ENCODE measurements at regions not wholly inside any gene's neighbourhood (a gene's known extent, or its start where the extent isn't known, plus 50 kb on each side); places are given as distances from the start of the nearest gene placed in this dataset.

DNA sequence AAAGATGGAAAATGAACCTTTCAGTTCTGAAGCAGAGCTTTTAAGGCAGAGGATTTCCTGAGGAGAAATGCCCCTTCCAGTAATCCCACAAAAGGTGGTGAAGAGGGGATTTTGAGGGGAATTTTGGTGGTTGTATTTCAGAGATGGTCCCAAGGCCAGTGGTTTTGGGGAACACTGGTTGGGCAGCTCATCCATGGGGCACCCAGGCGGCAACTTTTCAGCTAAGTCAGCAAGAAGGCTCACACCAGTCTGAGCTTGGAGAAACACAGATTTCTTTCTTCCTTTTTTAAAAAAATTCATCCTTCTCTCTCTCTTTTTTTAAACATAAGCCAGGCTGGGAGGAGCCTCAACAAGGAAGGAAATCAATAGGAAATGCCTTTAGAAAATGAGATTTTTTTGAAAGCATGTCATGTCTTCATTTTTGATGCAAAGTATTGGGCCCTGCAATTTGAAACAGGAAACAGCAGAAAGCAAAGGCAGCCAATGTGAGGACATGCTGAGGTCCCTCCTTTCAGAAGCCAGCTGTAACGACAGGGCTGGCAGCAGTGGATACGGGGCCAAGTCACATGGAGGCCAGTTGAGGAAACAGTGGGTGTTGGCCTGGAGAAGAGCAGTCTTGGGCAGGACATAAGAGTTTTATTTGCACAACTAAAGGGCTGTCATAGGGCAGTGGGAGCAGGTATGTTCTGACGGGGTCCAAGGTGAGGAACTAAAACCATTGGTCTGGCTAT is 155.3 kb upstream of the KLF4 start:
- no peak for DNase-seq (ENCODE audit: low spot score)

DNA sequence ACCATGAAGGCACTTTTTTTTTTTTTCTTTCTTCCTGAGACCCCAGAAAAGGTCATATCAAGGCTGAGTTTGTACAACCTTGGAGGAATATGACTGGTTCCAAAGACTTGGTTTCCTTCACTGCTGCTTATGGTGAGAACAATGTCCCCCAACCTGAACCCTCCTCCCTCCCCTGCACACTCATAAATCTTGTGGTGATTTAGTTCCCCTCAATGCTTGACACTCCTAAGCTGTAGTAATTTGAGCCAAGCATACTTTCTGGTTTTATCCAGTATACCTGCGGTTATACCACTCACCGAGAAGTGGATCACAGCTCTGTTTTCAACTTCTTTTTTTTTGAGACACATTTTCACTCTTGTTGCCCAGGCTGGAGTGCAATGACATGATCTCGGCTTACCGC is 149.9 kb upstream of the KLF4 start:
- DNase-seq (ENCODE audit: low spot score), result no peak

DNA sequence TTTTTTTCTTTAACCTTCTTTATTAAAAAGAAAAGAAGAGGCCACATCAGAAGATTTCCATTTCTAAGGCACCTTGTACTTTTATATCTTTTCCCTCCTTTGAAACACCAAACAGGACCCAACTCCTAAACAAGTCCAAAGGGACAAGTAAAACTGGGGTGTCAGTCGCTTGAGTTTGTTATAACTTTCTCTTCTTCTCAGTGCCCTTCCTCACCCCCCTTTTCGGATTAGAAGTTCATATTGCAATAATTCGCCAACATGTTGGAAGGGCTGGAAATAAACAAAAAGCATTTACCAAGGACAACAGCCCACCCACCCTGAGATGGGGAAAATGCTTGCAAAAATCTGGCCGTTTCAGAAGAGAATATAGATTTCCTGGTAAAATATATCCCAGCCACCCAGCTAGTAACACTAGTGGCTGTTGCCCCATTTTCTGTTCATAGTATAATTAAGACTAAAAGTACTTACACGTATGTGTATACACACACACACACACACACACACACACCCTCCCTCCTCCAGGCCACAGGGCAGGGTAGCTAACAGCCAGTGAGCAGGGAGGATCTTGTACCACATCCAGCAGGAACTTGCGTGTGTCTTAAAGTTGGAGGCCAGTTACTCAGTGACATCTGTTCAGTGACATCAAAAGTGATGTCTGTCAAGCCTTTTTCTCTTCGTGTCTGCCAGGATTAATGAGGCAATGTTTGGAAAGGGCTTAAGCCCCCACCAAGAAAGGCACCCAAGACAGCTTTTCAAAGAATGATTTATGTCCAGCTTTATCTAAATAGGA is 149.1 kb upstream of the KLF4 start:
- DNase-seq (ENCODE audit: low spot score), result no peak

DNA sequence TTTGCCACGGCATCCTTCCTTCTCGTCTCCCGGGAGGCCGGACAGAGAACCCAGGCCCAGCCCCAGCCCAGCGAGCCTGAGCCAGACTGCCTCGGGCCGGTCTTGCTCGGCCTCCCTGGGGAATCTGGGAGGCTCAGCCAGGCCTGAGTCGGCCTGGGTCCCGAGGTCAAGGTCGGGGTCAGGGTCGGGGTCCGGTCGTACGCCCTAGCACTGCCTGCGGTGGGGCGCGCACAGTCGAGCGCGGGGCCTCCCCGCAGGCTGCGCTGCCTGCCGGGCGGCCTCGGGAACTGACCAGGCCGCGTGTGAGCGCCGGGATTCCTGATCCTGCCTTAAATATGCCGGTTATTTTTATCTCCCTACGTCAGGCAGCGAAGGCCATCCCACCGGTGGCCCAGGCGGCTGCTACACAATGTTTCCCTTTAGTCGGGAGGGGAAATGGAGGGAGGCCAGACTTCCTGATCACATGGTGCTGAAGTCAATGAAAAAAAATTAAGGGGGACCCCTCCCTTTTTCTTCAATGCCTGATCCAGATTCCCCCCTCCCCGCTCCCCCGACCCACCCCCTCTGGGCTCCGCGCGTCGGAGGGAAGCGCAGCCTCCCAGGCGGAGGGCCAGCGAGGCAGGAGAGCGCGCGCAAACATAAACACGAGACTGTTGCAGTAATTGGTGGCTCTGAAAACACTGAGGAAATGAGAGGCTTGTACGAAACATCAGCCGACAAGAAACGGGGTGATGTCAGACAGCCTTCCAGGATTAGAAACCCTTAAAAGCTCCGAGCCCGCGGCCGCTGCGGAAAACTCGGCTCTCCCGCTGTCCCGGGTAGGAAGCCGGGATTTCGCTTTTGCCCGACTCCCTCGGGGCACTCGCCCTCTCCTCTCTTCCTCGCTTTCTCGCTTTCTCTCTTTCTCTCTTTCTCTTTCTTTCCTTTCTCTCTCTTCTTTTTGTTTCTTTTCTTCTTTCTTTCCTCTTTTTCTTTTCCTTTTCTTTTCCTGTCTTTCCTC is 148.2 kb upstream of the KLF4 start:
- no peak for DNase-seq (ENCODE audit: low spot score)

DNA sequence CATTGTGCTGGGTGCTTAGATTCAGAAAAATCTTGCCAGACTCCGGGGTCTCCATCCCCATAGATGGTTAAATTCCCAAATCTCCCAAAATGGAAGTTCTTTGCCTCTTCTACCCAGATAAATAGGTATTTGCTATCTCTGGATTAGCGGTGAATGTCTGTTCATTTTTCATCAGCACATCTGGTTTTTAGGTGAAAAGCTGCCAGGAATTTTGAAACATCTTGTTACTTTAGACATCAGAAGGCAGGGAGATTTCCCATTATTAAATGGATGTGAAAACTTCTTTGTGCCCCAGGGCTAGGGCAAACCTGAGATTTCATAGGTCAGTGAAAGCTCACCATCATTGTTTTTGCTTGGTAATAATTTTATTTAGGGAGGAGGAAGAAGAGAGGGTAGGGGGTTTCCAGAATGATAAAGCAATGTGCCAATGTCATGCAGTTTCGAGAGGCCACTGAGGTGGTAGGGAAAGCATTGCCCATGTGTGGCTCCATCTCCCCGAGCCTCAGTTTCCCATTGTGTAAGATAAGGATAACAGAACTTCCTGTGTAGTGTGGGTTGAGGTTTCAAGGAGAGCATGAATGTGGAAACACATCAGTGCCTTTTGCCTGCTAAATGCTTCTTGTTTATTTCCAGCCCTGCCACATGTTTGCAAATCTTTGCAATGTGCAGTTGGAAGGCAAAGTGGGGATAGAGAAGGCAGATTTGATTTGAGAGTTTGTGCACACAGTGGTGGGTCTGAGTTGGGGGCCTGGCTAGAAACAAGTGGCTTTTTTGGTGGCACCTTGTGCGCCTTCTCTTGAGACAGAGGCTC is 147.2 kb upstream of the KLF4 start:
- DNase-seq (ENCODE audit: low spot score), result no peak

DNA sequence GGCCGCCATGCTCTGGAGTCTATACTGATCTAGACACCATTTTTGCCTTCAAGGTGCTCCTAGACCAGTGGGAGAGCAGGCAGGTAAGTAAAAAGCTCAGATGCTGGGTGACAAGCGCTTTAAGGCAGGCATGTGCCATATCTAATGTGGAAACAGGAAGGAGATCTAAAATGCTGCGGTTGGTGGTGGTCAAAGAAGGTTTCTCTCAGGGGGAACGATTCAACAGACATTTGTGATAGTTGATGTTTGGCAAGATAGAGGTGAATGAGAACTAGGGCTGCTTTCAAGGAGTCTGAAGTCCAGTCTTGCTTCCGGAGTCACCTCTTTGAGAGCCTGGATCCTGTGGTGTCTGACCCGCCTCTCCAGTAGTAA is 146.2 kb upstream of the KLF4 start:
- no peak for DNase-seq (ENCODE audit: low spot score)

DNA sequence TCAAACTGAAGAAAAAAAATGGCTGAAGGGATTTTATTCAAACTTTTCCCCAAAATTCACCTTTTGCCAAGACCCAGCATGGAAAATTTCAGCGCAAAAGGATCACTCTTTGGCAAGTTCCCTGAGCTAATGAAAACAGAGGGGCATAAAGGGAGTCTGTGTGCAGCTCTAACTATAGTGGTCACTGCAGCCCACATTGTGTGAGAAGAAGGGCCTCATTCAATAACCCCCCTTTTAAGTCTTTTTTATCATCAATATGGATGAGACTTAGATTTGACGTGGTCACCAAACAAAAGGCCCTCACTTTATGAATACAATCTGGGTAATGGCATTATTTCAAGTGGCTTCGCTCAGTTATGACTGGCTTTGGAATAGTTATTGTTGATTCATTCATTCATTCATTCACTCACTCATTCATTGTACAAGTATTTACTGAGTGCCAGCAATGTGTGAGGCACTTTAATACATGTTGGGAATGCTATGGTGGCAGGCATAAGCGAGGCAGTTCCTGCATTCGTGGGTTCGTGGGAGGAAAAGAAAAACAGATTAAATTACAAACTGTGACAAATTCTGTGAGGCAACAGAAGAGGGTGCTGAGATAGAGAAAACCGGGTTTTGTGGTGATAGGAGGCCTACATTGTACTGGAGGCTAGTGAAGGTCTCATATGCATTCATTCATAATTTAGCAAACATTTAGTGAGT is 145.7 kb upstream of the KLF4 start:
- DNase-seq (ENCODE audit: low spot score), result no peak

DNA sequence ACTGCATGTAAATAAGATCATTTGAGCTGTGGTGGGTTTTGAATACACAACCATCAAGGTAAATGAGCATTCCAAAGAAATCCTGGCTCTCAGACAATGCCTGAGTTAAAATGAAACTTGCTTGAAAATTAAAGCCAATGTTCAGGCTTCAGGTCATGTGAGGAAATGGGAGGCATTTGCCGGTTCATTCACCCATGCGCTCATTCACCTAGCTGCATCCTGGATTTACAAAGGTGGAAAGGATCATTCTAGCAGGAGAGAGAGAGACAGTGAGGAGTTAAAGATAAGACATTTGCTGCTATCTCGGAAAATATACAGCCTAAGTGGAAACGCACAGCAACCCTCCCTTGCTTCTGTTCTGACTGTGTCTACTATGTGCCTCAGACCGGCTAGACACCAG is 143.8 kb upstream of the KLF4 start:
- DNase-seq (ENCODE audit: low spot score), result no peak

DNA sequence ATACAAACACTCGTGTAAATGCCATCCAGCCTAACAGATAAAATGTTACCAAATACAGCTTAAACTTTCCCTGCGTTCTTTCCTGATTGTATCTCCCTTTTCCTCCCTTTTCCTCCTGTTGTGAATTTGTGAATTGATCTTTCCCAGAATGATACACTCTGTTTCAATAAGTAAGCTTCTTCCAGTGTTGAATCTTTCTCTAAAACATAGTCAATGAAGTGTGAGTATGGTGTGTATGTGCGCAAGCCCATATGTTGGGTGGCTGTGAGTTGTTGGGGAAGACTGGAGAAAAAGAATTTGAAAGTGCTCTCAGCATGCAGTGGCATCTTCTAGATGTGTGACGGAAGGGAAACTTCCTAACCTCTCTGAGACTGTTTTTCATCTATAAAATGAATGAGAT is 143.1 kb upstream of the KLF4 start:
- DNase-seq (ENCODE audit: low spot score), result no peak

DNA sequence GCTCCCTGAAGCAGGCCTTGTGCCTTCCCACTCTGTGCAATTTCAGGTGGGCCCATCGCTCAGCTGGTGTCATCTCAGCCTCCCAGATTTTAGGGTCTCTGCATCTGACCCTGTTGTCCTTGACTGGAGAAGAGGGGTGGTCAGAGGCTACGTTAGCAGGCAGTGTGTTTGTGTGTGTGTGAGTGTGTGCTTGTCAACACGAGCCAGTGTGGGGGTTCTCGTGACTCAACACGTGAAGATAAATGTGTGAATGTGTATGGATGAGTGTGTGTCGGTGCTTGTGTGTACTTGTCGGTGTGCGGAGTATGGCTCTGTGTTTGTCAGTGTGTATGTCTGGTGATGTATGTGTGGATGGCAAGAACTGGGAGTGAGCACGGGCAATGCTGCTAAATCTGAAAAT is 142.6 kb upstream of the KLF4 start:
- DNase-seq (ENCODE audit: low spot score), result no peak

DNA sequence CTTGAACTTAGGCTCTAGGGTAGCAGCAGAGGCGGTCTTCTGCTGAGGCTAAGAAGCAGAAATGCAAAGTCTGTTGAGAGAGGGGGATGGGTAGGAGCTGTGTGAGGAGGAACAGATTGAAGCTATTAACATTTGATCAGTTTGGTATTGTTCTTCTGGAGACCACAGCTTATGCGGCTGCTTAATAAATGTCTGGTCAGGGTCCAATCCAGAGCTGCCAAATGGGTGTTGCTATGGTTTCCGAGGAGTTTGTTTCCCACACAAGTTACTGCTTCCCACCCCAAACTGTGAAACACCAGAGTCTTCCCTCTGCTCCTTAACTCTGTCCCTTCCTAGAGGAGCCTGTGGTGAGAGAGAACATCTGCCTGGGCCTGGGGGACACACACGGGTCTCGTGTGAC is 142.2 kb upstream of the KLF4 start:
- no peak for DNase-seq (ENCODE audit: low spot score)

DNA sequence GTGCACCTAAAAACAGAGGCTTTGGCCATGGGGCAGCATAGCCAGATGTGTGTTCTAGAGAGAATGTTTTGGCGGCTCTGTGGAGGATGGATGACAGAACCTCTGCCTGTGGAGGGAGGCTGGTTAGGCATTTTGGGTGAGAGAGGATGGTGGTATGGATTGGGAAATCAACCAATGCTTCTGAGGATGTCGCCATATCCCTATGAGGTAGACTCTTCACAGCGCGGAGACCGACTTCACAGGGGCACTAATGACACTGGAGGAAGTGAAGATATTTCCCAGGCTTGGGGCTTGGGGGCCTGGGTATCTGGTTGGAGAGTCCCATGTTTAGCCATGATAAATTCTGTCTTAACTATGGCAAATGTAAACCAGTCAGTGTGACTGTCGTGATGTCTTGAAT is 140.6 kb upstream of the KLF4 start:
- no peak for DNase-seq (ENCODE audit: low spot score)

DNA sequence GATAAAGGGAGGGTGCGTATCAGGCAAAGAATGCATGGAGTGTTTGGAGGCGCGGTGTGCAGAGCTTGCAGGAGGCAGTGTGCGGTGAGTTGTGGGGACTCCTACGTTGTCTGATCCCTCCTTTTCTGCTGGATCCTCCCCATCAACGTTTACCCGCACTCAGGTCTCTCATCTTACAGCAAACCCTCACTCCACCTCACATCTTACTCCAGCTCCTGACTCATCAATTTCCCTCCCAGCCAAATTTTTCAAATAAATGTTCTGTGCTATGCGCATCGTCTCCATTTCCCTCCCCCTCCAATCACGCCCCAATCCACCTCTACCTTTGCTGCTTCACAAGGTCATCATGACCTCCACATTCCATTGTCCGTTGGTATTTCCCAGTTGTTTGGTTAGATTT is 138.9 kb upstream of the KLF4 start:
- no peak for DNase-seq (ENCODE audit: low spot score)

DNA sequence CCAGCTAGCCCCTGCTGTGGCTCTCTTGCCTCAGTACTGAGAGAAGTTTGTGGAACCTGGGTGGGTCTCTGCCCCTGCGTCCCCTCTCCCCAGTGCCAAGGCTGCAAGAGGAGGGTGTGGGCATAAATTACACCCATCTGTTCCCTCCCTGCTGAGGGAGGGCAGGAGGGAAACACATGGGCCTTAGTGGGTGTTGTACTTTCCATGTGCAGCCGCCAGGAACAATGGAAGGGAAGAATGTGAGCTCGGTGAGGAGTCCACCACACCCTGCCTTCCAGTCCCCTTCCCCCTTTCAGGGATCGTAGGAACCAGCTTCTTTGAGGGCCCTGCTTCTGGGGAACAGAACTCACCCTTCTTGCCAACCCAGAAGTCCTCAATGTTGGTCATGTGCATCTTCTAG is 138.2 kb upstream of the KLF4 start:
- DNase-seq (ENCODE audit: low spot score), result no peak

DNA sequence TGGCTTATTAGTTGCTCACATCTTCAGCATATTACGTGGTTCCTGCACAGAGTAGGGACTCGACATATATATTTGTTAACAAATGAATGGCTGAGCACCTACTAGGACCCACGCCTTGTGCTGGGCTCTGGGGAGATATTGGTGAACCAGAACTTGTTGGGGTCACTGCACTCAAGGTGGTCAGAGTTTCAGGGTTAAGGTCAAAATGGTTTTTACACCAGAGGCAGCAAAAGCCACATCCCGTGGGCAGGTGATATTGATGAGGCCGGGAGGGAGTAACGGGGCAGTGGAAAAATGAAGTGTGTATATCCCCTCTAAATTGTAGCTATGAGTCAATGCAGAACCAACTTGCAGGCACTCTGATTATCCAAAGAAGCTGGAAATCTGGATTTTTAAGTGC is 136.5 kb upstream of the KLF4 start:
- DNase-seq (ENCODE audit: low spot score), result no peak

DNA sequence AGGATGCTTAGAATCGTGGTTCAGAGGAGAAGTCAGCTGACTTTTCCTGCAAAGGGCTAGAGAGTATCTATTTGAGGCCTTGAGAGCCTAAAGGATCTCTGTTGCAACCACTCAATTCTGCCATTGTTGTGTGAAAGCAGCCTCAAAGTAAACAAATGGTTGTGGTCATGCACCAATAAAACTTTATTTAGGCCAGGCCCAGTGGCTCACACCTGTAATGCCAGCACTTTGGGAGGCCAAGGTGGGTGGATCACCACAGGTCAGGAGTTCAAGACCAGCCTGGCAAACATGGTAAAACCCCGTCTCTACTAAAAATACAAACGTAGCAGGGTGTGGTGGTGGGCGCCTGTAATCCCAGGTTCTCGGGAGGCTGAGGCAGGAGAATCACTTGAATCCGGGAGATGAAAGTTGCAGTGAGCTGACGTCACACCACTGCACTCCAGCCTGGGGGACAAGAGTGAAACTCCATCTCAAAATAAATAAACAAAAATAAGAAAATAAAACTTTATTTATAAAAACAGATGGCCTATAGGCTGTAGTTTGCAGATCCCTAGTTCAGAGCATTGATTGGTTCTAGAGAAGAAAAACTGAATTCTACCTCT is 135.9 kb upstream of the KLF4 start:
- no peak for DNase-seq (ENCODE audit: low spot score)

DNA sequence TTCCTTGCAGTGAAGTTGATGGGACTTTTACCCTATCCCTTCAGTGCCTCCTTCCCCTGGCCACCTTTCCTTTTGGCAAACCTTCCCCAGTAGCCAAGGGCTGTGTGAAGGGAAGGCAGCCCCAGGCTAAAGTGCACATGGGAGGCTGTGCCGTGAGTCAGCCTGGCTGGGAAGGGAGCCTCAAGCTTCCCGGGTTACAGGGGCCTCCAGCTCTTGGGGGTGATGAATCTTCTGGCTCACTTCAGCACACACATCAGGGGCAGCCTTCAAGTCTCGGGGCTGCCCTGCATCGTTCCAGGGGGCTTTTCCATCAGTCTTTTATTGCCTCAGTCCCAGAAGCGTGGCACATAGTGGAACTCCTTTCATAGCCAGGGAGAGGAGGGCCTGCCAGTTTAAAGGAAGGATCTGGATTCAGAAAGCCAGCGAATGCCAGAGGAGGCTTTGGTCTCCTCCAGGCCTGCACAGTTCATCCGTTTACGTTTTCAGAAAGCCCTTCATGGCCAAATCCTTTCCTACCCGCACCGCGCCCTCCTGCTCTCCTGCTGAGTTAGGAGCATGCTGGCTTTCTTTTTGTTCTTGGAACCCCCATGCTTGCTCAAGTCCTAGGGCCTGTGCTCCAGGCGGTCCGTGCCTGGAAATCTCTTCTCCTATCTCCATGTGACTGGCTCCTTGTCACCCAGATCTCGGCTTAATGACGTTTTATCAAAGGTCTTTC is 134.8 kb upstream of the KLF4 start:
- no peak for DNase-seq (ENCODE audit: low spot score)

DNA sequence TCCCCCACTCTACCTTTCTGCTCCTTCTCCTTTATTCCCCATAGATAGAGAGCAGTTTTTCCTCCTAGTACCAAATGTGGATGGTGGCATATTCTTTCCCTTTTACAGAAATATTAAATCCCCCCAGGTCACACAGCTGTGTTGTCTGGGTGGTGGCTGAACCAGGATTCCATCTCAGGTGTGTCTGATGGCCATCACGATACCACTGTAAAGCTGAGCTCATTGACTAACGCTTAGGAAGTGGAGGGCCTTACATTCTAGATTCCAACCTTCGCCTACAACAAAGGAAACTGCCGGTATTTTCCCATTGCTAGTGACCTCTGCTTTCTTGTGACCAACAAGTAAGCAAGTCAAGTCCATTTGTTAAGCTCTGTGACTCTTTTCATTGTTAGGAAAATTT is 131.9 kb upstream of the KLF4 start:
- no peak for DNase-seq (ENCODE audit: low spot score)

DNA sequence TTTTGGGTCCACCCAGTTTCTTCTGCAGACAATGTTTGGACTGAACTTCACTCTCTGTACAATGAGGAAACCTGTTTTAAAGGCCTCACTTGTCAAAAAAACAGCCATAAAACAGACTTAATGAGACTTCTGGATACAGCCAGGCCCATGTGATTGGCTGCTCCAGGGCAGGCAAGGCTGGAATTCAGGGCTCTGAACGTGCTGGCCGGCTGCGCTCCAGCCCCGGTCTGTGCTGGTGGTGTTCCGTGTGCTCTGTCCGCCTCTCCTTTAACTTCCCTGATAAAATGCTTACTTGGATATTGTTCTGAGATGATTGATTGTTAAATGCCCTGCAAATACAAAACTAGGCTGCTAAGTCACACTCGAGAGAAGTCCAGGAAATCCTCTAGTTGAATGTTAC is 131.2 kb upstream of the KLF4 start:
- DNase-seq (ENCODE audit: low spot score), result no peak

DNA sequence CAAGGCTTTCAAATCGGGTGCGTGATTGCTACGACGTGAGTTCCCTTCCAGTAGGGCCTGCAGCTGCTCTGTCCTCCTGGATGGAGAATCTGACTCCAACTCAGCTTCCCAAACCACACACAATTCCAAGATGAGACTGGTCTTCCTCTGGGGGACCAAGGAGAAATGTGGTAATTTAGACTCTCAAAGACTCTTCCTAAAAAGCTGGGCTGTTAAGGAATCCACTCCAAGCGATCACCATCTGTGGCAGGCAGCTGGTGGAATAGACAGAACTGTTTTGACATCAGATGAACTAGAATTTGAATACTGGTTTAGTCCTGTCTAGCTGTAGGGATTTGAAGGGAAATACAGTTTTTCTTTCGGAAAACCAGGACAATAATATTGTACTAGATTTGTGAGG is 130.7 kb upstream of the KLF4 start:
- no peak for DNase-seq (ENCODE audit: low spot score)

Measured in NAMALWA (cell line).